ENCODE measurements at regions not wholly inside any gene's neighbourhood (a gene's known extent, or its start where the extent isn't known, plus 50 kb on each side); places are given as distances from the start of the nearest gene placed in this dataset.

GRCh38 chr1:103960045-103960444, 210.3 kb downstream of the AMY1C start:
- no peaks in the 10 kb centered on the region for H3K36me3 ChIP-seq (ENCODE audit: control insufficient read depth, insufficient read depth, low read length)
- no peak for DNase-seq (ENCODE audit: low read depth)
- TF ChIP-seq CTCF (IDR thresholded peaks at IDR 0.05; ENCODE audit: insufficient read depth, low read length, poor library complexity, severe bottlenecking) = no peak
- no peaks in the 10 kb centered on the region for H3K27me3 ChIP-seq (ENCODE audit: control insufficient read depth, insufficient read depth, low read length)
- H3K4me3 ChIP-seq (ENCODE audit: low read depth, low read length) = no peak overlapping the region

DNA sequence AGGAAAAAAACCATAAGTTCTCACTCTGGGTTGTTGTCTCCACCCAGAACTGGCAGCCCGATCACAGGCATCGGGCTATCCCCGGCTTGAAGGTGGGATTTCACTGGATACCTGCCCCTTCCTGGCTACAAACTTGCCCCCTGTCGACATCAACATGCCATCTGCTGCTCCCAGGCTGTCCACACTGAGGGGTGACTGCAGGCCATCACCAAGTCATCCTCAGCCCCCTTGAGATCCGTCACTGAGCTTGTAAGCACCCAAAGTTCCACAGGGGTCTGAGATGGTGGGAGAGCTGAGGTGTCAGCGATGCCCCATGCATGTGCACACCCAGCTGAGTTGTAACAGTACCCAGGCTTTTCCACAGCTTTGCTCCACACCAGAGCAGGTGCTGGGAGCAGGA, 211.0 kb downstream of the AMY1C start:
- Histone ChIP-seq H3K36me3 (ENCODE audit: control insufficient read depth, insufficient read depth, low read length) (no peaks in the 10 kb centered on the region), H3K4me3 (ENCODE audit: low read depth, low read length) (no peak overlapping the region), H3K27me3 (ENCODE audit: control insufficient read depth, insufficient read depth, low read length) (no peaks in the 10 kb centered on the region)
- TF ChIP-seq CTCF (IDR thresholded peaks at IDR 0.05; ENCODE audit: insufficient read depth, low read length, poor library complexity, severe bottlenecking) = no peak
- no peak for DNase-seq (ENCODE audit: low read depth)

GRCh38 chr1:103986792-103987191, 237.1 kb downstream of the AMY1C start:
- no peak for DNase-seq (ENCODE audit: low read depth)
- TF ChIP-seq CTCF (IDR thresholded peaks at IDR 0.05; ENCODE audit: insufficient read depth, low read length, poor library complexity, severe bottlenecking) = no peak
- Histone ChIP-seq H3K27me3 (ENCODE audit: control insufficient read depth, insufficient read depth, low read length) (no peaks in the 10 kb centered on the region), H3K4me3 (ENCODE audit: low read depth, low read length) (no peak overlapping the region), H3K36me3 (ENCODE audit: control insufficient read depth, insufficient read depth, low read length) (no peaks in the 10 kb centered on the region)

- no peaks in the 10 kb centered on the region for H3K36me3 ChIP-seq (ENCODE audit: control insufficient read depth, insufficient read depth, low read length)
- no peaks in the 10 kb centered on the region for H3K27me3 ChIP-seq (ENCODE audit: control insufficient read depth, insufficient read depth, low read length)
- DNase-seq (ENCODE audit: low read depth) = no peak
- TF ChIP-seq CTCF (IDR thresholded peaks at IDR 0.05; ENCODE audit: insufficient read depth, low read length, poor library complexity, severe bottlenecking) = no peak
- H3K4me3 ChIP-seq (ENCODE audit: low read depth, low read length) = no peak overlapping the region
Measured at GRCh38 chr1:103997631-103998030, 247.9 kb downstream of the AMY1C start.

DNA sequence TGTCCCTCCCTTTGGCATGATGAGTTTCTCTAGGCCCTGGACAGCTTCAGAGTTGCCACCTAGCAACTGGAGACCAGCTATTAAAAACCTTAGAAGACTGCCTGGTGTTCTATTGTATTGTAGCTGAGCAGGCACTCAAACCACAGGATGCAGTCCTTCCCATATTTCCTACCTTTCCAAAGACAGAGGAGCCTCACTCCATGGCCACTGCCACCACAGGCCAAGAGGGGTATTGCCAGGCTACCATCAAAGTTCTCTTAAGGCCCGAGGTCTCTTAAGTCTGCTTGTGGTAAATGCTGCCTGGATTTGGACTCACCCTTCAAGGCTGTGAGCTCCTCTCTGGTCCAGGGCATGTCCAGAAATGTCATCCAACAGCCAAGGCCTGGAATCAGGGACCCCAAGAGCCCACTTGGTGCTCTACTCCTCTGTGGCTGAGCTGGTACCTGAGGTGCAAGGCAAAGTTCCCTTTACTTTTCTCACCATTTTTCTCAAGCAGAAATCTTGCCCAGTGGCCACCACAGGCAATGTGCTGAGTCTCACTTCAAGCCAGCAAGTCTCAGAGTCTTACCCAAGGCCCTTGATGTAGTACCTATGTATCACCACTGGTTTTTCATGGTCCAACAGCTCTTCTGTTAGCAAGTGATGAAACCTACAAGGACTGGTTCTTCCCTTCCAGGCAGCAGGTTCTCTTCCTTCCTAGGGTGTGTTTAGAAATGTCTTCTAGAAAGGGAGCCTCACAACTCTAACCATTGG, 269.4 kb downstream of the AMY1C start:
- no peak for DNase-seq (ENCODE audit: low read depth)
- H3K4me3 ChIP-seq (ENCODE audit: low read depth, low read length) = no peak overlapping the region
- H3K36me3 ChIP-seq (ENCODE audit: control insufficient read depth, insufficient read depth, low read length) = no peaks in the 10 kb centered on the region
- no peak for TF ChIP-seq CTCF (IDR thresholded peaks at IDR 0.05; ENCODE audit: insufficient read depth, low read length, poor library complexity, severe bottlenecking)
- no peaks in the 10 kb centered on the region for H3K27me3 ChIP-seq (ENCODE audit: control insufficient read depth, insufficient read depth, low read length)

- Histone ChIP-seq H3K36me3 (ENCODE audit: control insufficient read depth, insufficient read depth, low read length) (no peaks in the 10 kb centered on the region), H3K4me3 (ENCODE audit: low read depth, low read length) (no peak overlapping the region), H3K27me3 (ENCODE audit: control insufficient read depth, insufficient read depth, low read length) (no peaks in the 10 kb centered on the region)
- TF ChIP-seq CTCF (IDR thresholded peaks at IDR 0.05; ENCODE audit: insufficient read depth, low read length, poor library complexity, severe bottlenecking) = no peak
- DNase-seq (ENCODE audit: low read depth) = no peak
Measured at GRCh38 chr1:104019675-104020049, 270.0 kb downstream of the AMY1C start.
